OCI-LY1 (cell line): ENCODE measurements at regions not wholly inside any gene's neighbourhood (a gene's known extent, or its start where the extent isn't known, plus 50 kb on each side); places are given as distances from the start of the nearest gene placed in this dataset.
"Not testable (repeated sequence)": the region's sequence is repeated elsewhere in the genome, so short reads cannot be mapped to it uniquely, and the experiment has no call there.

Source experiments
- H2AFZ ChIP-seq: fragments of 200-600 bp; sonication (generic), shearing (Covaris generic); 2 replicates; pipeline ENCODE4 v1.6.0; 2014; ENCODE audit warnings: antibody characterized with exemption, mild to moderate bottlenecking, low read length
- H3F3A ChIP-seq: fragments of 200-600 bp; sonication (generic), shearing (Covaris generic); 2 replicates; pipeline ENCODE4 v1.6.0; 2014; ENCODE audit warnings: mild to moderate bottlenecking, antibody characterized with exemption, low read length, moderate library complexity; ENCODE audit not compliant: insufficient read depth
- H3K27ac ChIP-seq: fragments of 200-600 bp; sonication (generic); 2 replicates; pipeline ENCODE4 v1.5.1; 2014; ENCODE audit warnings: low read length, mixed run types, mild to moderate bottlenecking, low read depth; ENCODE audit not compliant: poor library complexity, severe bottlenecking
- H3K27me3 ChIP-seq: fragments of 200-600 bp; sonication (generic); 2 replicates; pipeline ENCODE4 v1.6.0; 2014; ENCODE audit warnings: antibody characterized with exemption, mild to moderate bottlenecking, low read length, moderate library complexity; ENCODE audit not compliant: insufficient read depth
- H3K36me3 ChIP-seq: fragments of 200-600 bp; sonication (generic); 2 replicates; pipeline ENCODE4 v1.6.1; 2014; ENCODE audit warnings: mild to moderate bottlenecking, antibody characterized with exemption, low read length, moderate library complexity, mixed read lengths; ENCODE audit not compliant: insufficient read depth
- H3K4me1 ChIP-seq: fragments of 200-600 bp; sonication (generic); 2 replicates; pipeline ENCODE4 v1.5.1; 2014; ENCODE audit warnings: mild to moderate bottlenecking, low read length, moderate library complexity; ENCODE audit not compliant: insufficient read depth, severe bottlenecking
- H3K4me2 ChIP-seq: fragments of 200-600 bp; sonication (generic), shearing (Covaris generic); 2 replicates; pipeline ENCODE4 v1.6.1; 2014; ENCODE audit warnings: low read length
- H3K4me3 ChIP-seq: fragments of 200-600 bp; sonication (generic); 2 replicates; pipeline ENCODE4 v1.5.1; 2014; ENCODE audit warnings: low read length, low read depth, mild to moderate bottlenecking, mixed read lengths; ENCODE audit not compliant: poor library complexity, severe bottlenecking
- H3K79me2 ChIP-seq: fragments of 200-600 bp; shearing (Covaris generic); 2 replicates; pipeline ENCODE4 v1.6.1; 2016; ENCODE audit warnings: mixed run types, low read length, mixed read lengths; ENCODE audit not compliant: insufficient read depth
- H3K9ac ChIP-seq: fragments of 200-600 bp; sonication (generic), shearing (Covaris generic); 2 replicates; pipeline ENCODE4 v1.6.1; 2014; ENCODE audit warnings: mild to moderate bottlenecking, low read length, mixed read lengths
- H3K9me2 ChIP-seq: fragments of 200-600 bp; sonication (generic), shearing (Covaris generic); 2 replicates; pipeline ENCODE4 v1.6.1; 2014; ENCODE audit warnings: low read depth, mild to moderate bottlenecking, low read length, mixed read lengths
- H3K9me3 ChIP-seq: fragments of 200-600 bp; shearing (Covaris generic); 2 replicates; pipeline ENCODE4 v1.6.1; 2014; ENCODE audit warnings: low read length, mixed read lengths
- H4K20me1 ChIP-seq: fragments of 200-600 bp; sonication (generic), shearing (Covaris generic); 2 replicates; pipeline ENCODE4 v1.6.0; 2016; ENCODE audit warnings: mild to moderate bottlenecking, low read length; ENCODE audit not compliant: insufficient read depth
- CTCF ChIP-seq: fragments of 200-600 bp; sonication (generic), shearing (Covaris generic); IDR thresholded peaks from 2 replicates; pipeline ENCODE4 v1.5.1; 2017; ENCODE audit warnings: mild to moderate bottlenecking, antibody characterized with exemption, low read length, moderate library complexity, mixed read lengths
- EZH2 ChIP-seq: fragments of 200-600 bp; sonication (generic), shearing (Covaris generic); IDR thresholded peaks from 2 replicates; pipeline ENCODE4 v1.8.0; 2017; ENCODE audit warnings: borderline replicate concordance, mixed run types, mild to moderate bottlenecking, antibody characterized with exemption, low read length, moderate library complexity, mixed read lengths

GRCh38 chr2:107742460-107743027 is 84.1 kb upstream of the RGPD4 start:
- no peaks in the 10 kb centered on the region for H3K4me1 ChIP-seq
- H4K20me1 ChIP-seq, result no peaks in the 10 kb centered on the region
- H3K9ac ChIP-seq, result no peak overlapping the region
- H3K27ac ChIP-seq, result no peak overlapping the region
- H3K27me3 ChIP-seq, result no peaks in the 10 kb centered on the region
- no peak overlapping the region for H3K4me3 ChIP-seq
- TF ChIP-seq EZH2 (no peak), CTCF (no peak)
- H3K79me2 ChIP-seq, result no peaks in the 10 kb centered on the region
- no peaks in the 10 kb centered on the region; the same call in 1 of the 2 replicates for H3K36me3 ChIP-seq
- H2AFZ ChIP-seq, result no peak overlapping the region
- H3K9me3 ChIP-seq, result no peaks in the 10 kb centered on the region
- no peaks in the 10 kb centered on the region for H3F3A ChIP-seq
- H3K4me2 ChIP-seq, result no peak overlapping the region
- no peaks in the 10 kb centered on the region for H3K9me2 ChIP-seq

GRCh38 chr2:107743274-107743673 is 83.4 kb upstream of the RGPD4 start:
- no peaks in the 10 kb centered on the region for H3F3A ChIP-seq
- no peak overlapping the region for H3K9ac ChIP-seq
- no peaks in the 10 kb centered on the region for H3K27me3 ChIP-seq
- H2AFZ ChIP-seq, result no peak overlapping the region
- H3K9me2 ChIP-seq, result no peaks in the 10 kb centered on the region
- no peaks in the 10 kb centered on the region for H3K79me2 ChIP-seq
- H4K20me1 ChIP-seq, result no peaks in the 10 kb centered on the region
- no peaks in the 10 kb centered on the region for H3K4me1 ChIP-seq
- no peak overlapping the region for H3K4me3 ChIP-seq
- TF ChIP-seq EZH2 (no peak), CTCF (no peak)
- H3K27ac ChIP-seq, result no peak overlapping the region
- no peaks in the 10 kb centered on the region; the same call in 1 of the 2 replicates for H3K36me3 ChIP-seq
- H3K9me3 ChIP-seq, result no peaks in the 10 kb centered on the region
- H3K4me2 ChIP-seq, result no peak overlapping the region

GRCh38 chr2:107745100-107745499 is 81.6 kb upstream of the RGPD4 start:
- Histone ChIP-seq H3K79me2 (no peaks in the 10 kb centered on the region), H3K9me3 (no peaks in the 10 kb centered on the region), H3K4me1 (no peaks in the 10 kb centered on the region), H4K20me1 (no peaks in the 10 kb centered on the region), H3K36me3 (no peaks in the 10 kb centered on the region), H3K9me2 (no peaks in the 10 kb centered on the region), H3F3A (no peaks in the 10 kb centered on the region), H2AFZ (no peak overlapping the region), H3K4me2 (no peak overlapping the region), H3K9ac (no peak overlapping the region), H3K27me3 (no peaks in the 10 kb centered on the region), H3K27ac (no peak overlapping the region), H3K4me3 (no peak overlapping the region)
- TF ChIP-seq EZH2 (no peak), CTCF (no peak)

GRCh38 chr2:107746552-107747198 is 80.0 kb upstream of the RGPD4 start:
- not testable (repeated sequence) for H3F3A ChIP-seq

DNA sequence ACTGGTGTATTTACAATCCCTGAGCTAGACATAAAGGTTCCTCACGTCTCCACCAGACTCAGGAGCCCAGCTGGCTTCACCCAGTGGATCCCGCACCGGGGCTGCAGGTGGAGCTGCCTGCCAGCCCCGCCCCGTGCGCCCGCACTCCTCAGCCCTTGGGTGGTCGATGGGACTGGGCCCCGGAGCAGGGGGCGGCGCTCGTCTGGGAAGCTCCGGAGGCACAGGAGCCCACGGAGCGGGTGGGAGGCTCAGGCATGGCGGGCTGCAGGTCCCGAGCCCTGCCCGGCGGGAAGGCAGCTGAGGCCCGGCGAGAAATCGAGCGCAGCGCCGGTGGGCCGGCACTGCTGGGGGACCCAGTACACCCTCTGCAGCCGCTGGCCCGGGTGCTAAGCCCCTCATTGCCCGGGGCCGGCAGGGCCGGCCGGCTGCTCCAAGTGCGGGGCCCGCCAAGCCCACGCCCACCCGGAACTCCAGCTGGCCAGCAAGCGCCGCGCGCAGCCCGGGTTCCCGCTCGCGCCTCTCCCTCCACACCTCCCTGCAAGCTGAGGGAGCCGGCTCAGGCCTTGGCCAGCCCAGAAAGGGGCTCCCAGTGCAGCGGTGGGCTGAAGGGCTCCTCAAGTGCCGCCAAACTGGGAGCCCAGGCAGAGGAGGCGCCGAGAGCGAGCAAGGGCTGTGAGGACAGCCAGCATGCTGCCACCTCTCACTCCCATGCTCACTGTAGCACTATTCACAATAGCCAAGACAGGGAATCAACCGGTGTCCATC is 79.3 kb upstream of the RGPD4 start:
- not testable (repeated sequence) for H3K4me2 ChIP-seq, H3K9me3 ChIP-seq

More at GRCh38 chr2:107746552-107747198, 80.0 kb upstream of the RGPD4 start:
- not testable (repeated sequence) for H3K4me3 ChIP-seq, H3K9me3 ChIP-seq, H3K4me2 ChIP-seq, H3K79me2 ChIP-seq, H3K9me2 ChIP-seq, H3K9ac ChIP-seq, H3K4me1 ChIP-seq, H3K27ac ChIP-seq, H3K27me3 ChIP-seq, H3K36me3 ChIP-seq, H2AFZ ChIP-seq, H4K20me1 ChIP-seq

More for the DNA sequence above, 79.3 kb upstream of the RGPD4 start:
- not testable (repeated sequence) for H3K79me2 ChIP-seq, H4K20me1 ChIP-seq, H3K4me1 ChIP-seq, H3K27me3 ChIP-seq, H3K27ac ChIP-seq, H2AFZ ChIP-seq, H3K9ac ChIP-seq, H3F3A ChIP-seq, H3K4me3 ChIP-seq, H3K36me3 ChIP-seq, H3K9me2 ChIP-seq
